Thoracic aorta (tissue), 2 donors: ENCODE measurements at regions not wholly inside any gene's neighbourhood (a gene's known extent, or its start where the extent isn't known, plus 50 kb on each side); places are given as distances from the start of the nearest gene placed in this dataset.

Source experiments
- ATAC-seq: fragments of 150-250 bp; one replicate; pipeline ENCODE4 v1.8.0; 2017; ENCODE audit warnings: low read depth; ENCODE audit not compliant: insufficient number of reproducible peaks, low FRiP score
- DNase-seq: peaks from one replicate; pipeline ENCODE4 v3.0.0-alpha.2; 2020; ENCODE audit warnings: low spot score
- H3K27ac ChIP-seq, 2 donors: fragments of 200-600 bp; sonication (generic); 1 replicate in 1 of 2; 2 replicates in 1 of 2; pipeline ENCODE4 v1.5.1; 2016; ENCODE audit warnings: mild to moderate bottlenecking in 2 of 2, moderate library complexity in 2 of 2
- H3K27me3 ChIP-seq: fragments of 200-600 bp; sonication (generic); replicated peaks from 2 replicates; pipeline ENCODE4 v1.6.0; 2016; ENCODE audit warnings: mild to moderate bottlenecking; ENCODE audit not compliant: insufficient read depth
- H3K36me3 ChIP-seq: fragments of 200-600 bp; sonication (generic); one replicate; pipeline ENCODE4 v1.5.1; 2016
- H3K4me1 ChIP-seq, 2 donors: fragments of 200-600 bp; sonication (generic); 1 replicate in 1 of 2; 2 replicates in 1 of 2; pipeline versions ENCODE4 v1.5.1 to v1.6.0; 2016; ENCODE audit warnings: low read depth in 2 of 2, mild to moderate bottlenecking in 1 of 2; ENCODE audit not compliant: control insufficient read depth in 1 of 2
- H3K4me3 ChIP-seq: fragments of 200-600 bp; sonication (generic); 2 replicates; pipeline ENCODE4 v1.5.1; 2016; ENCODE audit warnings: mild to moderate bottlenecking
- H3K9me3 ChIP-seq: fragments of 200-600 bp; sonication (generic); 2 replicates; pipeline ENCODE4 v1.5.1; 2016
- TF ChIP-seq, protein P1 (sequence below): fragments of 200-600 bp; sonication (generic); IDR thresholded peaks from one replicate; pipeline ENCODE4 v1.5.1; 2019; ENCODE audit warnings: antibody characterized with exemption

DNA sequence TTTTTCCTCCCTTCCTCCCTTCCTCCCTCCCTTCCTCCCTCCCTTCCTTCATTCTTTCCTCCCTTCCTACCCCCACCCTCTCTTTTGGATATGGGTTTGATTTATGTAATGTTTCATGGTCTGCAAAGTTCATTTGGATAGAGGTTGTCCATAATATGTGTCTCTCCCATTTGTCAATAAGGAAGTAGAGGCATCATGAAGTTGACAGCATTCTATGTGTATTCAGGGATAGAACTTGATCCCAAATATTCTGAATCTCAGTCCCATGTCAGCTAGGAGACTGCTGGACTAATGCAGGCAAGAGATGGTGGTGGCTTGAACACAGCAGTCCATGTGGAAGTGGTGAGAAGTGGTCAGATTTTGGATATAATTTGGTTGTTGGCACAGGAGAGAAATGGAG lies 90.7 kb upstream of the SLC6A6 start:
- Histone ChIP-seq H3K9me3 (no peaks in the 10 kb centered on the region), H3K36me3 (no peaks in the 10 kb centered on the region), H3K27ac (no peak overlapping the region), H3K27me3 (no peaks in the 10 kb centered on the region), H3K4me3 (no peak overlapping the region), H3K4me1 (no peaks in the 10 kb centered on the region)
- ATAC-seq (no peak), DNase-seq (no peak)
- TF ChIP-seq, protein P1, sequence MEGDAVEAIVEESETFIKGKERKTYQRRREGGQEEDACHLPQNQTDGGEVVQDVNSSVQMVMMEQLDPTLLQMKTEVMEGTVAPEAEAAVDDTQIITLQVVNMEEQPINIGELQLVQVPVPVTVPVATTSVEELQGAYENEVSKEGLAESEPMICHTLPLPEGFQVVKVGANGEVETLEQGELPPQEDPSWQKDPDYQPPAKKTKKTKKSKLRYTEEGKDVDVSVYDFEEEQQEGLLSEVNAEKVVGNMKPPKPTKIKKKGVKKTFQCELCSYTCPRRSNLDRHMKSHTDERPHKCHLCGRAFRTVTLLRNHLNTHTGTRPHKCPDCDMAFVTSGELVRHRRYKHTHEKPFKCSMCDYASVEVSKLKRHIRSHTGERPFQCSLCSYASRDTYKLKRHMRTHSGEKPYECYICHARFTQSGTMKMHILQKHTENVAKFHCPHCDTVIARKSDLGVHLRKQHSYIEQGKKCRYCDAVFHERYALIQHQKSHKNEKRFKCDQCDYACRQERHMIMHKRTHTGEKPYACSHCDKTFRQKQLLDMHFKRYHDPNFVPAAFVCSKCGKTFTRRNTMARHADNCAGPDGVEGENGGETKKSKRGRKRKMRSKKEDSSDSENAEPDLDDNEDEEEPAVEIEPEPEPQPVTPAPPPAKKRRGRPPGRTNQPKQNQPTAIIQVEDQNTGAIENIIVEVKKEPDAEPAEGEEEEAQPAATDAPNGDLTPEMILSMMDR, result no peak

DNA sequence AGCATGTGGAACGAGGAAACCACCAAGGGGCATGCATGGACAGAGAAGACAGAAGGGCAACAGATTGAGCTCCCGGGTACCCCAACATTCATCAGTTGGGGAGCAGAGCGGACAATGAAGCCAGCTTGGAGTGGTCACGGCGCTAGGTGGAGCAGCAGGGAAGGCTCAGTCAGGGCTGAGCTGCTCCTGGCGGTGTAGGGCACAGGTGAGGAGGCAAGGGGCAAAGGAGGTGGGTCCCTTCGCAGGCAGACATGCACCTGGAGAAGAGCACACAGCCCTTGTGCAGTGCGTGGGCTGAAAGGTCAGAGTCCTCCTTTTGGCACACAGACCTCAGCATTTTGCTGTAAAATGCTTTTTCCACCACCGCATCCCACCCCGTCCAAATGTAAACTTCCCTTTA lies 90.0 kb upstream of the SLC6A6 start:
- TF ChIP-seq, protein P1, result no peak
- Histone ChIP-seq H3K9me3 (no peaks in the 10 kb centered on the region), H3K27ac (no peak overlapping the region), H3K4me3 (no peak overlapping the region), H3K27me3 (no peaks in the 10 kb centered on the region), H3K4me1 (no peaks in the 10 kb centered on the region), H3K36me3 (no peaks in the 10 kb centered on the region)
- no peak for DNase-seq
- ATAC-seq, result no peak

DNA sequence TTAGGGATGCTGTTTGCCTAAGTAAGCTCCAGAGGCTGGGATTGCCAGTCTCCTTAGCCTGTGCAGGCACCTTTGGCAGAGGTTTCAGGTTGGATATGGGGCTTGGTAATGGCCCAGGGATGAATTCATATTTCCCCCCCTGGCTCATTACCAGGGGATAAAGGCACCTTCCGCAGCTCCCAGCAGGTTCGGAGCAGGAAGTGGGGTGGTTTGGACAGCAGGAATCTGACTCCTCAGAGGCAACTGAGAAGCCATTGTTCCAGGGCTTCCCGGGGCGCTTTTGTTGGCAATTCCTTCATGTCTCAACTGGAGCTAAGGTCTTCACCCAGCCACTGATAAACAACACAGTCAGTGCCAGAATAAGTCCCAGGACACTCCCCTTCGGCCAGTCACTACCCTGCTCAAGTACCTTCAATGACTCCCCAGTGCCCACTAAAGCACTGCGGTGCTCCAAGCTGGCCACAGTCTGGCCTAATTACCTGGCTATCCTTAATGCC lies 85.3 kb upstream of the SLC6A6 start:
- Histone ChIP-seq H3K27ac (no peak overlapping the region), H3K4me3 (no peak overlapping the region), H3K36me3 (no peaks in the 10 kb centered on the region), H3K27me3 (no peaks in the 10 kb centered on the region), H3K4me1 (no peaks in the 10 kb centered on the region), H3K9me3 (peaks cover 4% of the 10 kb centered on the region)
- no peak for ATAC-seq
- TF ChIP-seq, protein P1, result no peak
- no peak for DNase-seq

DNA sequence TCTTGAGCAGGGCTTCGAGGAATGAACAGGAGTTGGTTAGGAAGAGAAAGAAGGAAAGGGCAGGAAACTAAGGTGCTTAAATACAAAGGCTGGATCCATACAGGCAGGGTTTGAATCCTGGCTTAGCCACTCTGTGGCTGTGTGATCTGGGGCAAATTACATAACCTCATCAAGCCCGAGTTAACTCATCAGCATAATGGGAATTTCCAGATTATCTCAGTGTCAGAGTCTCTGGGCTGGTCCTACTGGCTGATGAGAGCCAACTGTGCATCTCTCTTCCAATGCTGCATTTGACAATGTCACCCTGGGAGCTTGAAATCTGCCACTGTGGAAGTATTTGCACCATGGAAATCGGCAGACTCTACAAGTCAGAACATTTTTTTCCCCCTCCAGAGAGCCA lies 83.8 kb upstream of the SLC6A6 start:
- no peaks in the 10 kb centered on the region for H3K36me3 ChIP-seq
- no peak overlapping the region for H3K4me3 ChIP-seq
- peaks cover 0 to 5% of the 10 kb centered on the region in 2 donors for H3K4me1 ChIP-seq
- no peak overlapping the region for H3K27ac ChIP-seq
- no peaks in the 10 kb centered on the region for H3K27me3 ChIP-seq
- ATAC-seq, result no peak
- H3K9me3 ChIP-seq, result peaks cover 4% of the 10 kb centered on the region
- DNase-seq, result no peak
- TF ChIP-seq, protein P1, result no peak

DNA sequence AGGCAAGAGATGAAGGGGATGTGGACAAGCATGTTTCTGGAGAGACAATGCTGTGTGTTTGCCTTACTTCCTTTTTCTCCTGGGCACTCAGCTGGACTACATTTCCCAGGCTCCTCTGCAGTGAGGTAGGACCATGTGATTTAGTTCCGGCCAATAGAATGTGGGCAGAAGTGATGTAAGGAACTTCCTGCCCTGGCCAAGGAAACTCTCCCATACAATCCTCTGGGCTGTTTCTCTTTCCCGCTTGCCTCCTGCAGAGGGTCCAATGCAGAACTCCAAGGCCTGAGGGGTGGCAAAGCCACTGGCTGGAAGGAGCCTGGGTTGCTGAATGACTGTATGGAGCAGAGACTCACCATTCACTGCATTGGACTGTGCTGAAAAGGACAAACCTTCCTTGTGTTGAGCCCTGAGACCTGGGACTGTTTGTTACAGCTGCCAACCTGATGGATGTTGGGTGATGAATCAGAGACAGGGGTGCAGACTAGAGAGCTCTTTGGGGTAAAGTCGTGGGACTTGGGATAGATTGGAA lies 82.7 kb upstream of the SLC6A6 start:
- Histone ChIP-seq H3K27me3 (no peaks in the 10 kb centered on the region), H3K4me1 (peaks cover 0 to 12% of the 10 kb centered on the region in 2 donors), H3K4me3 (no peak overlapping the region), H3K9me3 (peaks cover 4% of the 10 kb centered on the region), H3K36me3 (no peaks in the 10 kb centered on the region), H3K27ac (no peak overlapping the region)
- ATAC-seq (no peak), DNase-seq (no peak)
- TF ChIP-seq, protein P1, result no peak
